SH-SY5Y (cell line): ENCODE measurements at regions not wholly inside any gene's neighbourhood (a gene's known extent, or its start where the extent isn't known, plus 50 kb on each side); places are given as distances from the start of the nearest gene placed in this dataset.

Experiments used
- GATA2 ChIP-seq: IDR thresholded peaks from 2 replicates; pipeline ENCODE4 v1.6.1; 2011; ENCODE audit warnings: mild to moderate bottlenecking, low read depth, low read length
- GATA3 ChIP-seq: IDR thresholded peaks from 2 replicates; pipeline ENCODE4 v1.6.1; 2011; ENCODE audit warnings: low read depth, mild to moderate bottlenecking, low read length, moderate library complexity

GRCh38 chr15:31528846-31529245 is 202.2 kb downstream of the KLF13 start:
- no peak for TF ChIP-seq GATA2
- TF ChIP-seq GATA3, result no peak
